ENCODE measurements at regions not wholly inside any gene's neighbourhood (a gene's known extent, or its start where the extent isn't known, plus 50 kb on each side); places are given as distances from the start of the nearest gene placed in this dataset.

GRCh38 chr5:125926172-125926571 is 497.0 kb upstream of the GRAMD2B start:
- Mint-ChIP-seq H3K36me3 (ENCODE audit: low read depth) (no peaks in the 10 kb centered on the region), H3K4me1 (ENCODE audit: low read depth) (no peaks in the 10 kb centered on the region), H3K27me3 (ENCODE audit: low read depth) (no peaks in the 10 kb centered on the region), H3K9me3 (ENCODE audit: insufficient read depth) (peaks cover 4% of the 10 kb centered on the region), H3K4me3 (no peak overlapping the region), H3K27ac (no peak overlapping the region)
- ATAC-seq (no peak), DNase-seq (no peak)
- POLR2A ChIA-PET: no interaction called here
- CTCF ChIA-PET: no interaction called here

- Mint-ChIP-seq H3K36me3 (ENCODE audit: low read depth) (no peaks in the 10 kb centered on the region), H3K4me3 (no peak overlapping the region), H3K9me3 (ENCODE audit: insufficient read depth) (peaks cover 4% of the 10 kb centered on the region), H3K27me3 (ENCODE audit: low read depth) (no peaks in the 10 kb centered on the region), H3K4me1 (ENCODE audit: low read depth) (no peaks in the 10 kb centered on the region), H3K27ac (no peak overlapping the region)
- DNase-seq (no peak), ATAC-seq (no peak)
- ChIA-PET POLR2A (no interaction called here), CTCF (no interaction called here)
Measured at GRCh38 chr5:125928663-125929062, 494.5 kb upstream of the GRAMD2B start.

GRCh38 chr5:125950012-125950615 is 473.1 kb upstream of the GRAMD2B start:
- no peaks in the 10 kb centered on the region for H3K27me3 Mint-ChIP-seq (ENCODE audit: low read depth)
- CTCF ChIA-PET: no interaction called here

GRCh38 chr5:125961150-125961549 is 462.1 kb upstream of the GRAMD2B start:
- Mint-ChIP-seq H3K27ac (no peak overlapping the region), H3K36me3 (ENCODE audit: low read depth) (no peaks in the 10 kb centered on the region), H3K27me3 (ENCODE audit: low read depth) (no peaks in the 10 kb centered on the region), H3K9me3 (ENCODE audit: insufficient read depth) (peaks cover 4% of the 10 kb centered on the region), H3K4me3 (no peak overlapping the region), H3K4me1 (ENCODE audit: low read depth) (no peaks in the 10 kb centered on the region)
- ATAC-seq: no peak
- CTCF ChIA-PET: no interaction called here
- POLR2A ChIA-PET: no interaction called here
- no peak for DNase-seq

More at GRCh38 chr5:125950012-125950615, 473.1 kb upstream of the GRAMD2B start:
- H3K36me3 Mint-ChIP-seq (ENCODE audit: low read depth): no peaks in the 10 kb centered on the region
- POLR2A ChIA-PET: no interaction called here
- no peaks in the 10 kb centered on the region for H3K4me1 Mint-ChIP-seq (ENCODE audit: low read depth)
- DNase-seq: no peak
- no peaks in the 10 kb centered on the region for H3K9me3 Mint-ChIP-seq (ENCODE audit: insufficient read depth)
- no peak overlapping the region for H3K4me3 Mint-ChIP-seq
- no peak for ATAC-seq
- H3K27ac Mint-ChIP-seq: no peak overlapping the region

- no peaks in the 10 kb centered on the region for H3K36me3 Mint-ChIP-seq (ENCODE audit: low read depth)
- CTCF ChIA-PET: no interaction called here
- no peak overlapping the region for H3K4me3 Mint-ChIP-seq
Measured at GRCh38 chr5:125965577-125965976, 457.6 kb upstream of the GRAMD2B start.

GRCh38 chr5:125967576-125967975 is 455.6 kb upstream of the GRAMD2B start:
- peaks cover 4% of the 10 kb centered on the region for H3K9me3 Mint-ChIP-seq (ENCODE audit: insufficient read depth)
- no peak for DNase-seq
- ChIA-PET CTCF (no interaction called here), POLR2A (no interaction called here)
- no peak overlapping the region for H3K4me3 Mint-ChIP-seq
- H3K27ac Mint-ChIP-seq: no peak overlapping the region
- ATAC-seq: no peak
- no peaks in the 10 kb centered on the region for H3K4me1 Mint-ChIP-seq (ENCODE audit: low read depth)
- H3K36me3 Mint-ChIP-seq (ENCODE audit: low read depth): no peaks in the 10 kb centered on the region
- H3K27me3 Mint-ChIP-seq (ENCODE audit: low read depth): no peaks in the 10 kb centered on the region

More at GRCh38 chr5:125965577-125965976, 457.6 kb upstream of the GRAMD2B start:
- POLR2A ChIA-PET: no interaction called here
- H3K27me3 Mint-ChIP-seq (ENCODE audit: low read depth): no peaks in the 10 kb centered on the region
- H3K4me1 Mint-ChIP-seq (ENCODE audit: low read depth): no peaks in the 10 kb centered on the region
- DNase-seq: no peak
- no peak overlapping the region for H3K27ac Mint-ChIP-seq
- ATAC-seq: no peak
- H3K9me3 Mint-ChIP-seq (ENCODE audit: insufficient read depth): peaks cover 4% of the 10 kb centered on the region

- H3K9me3 Mint-ChIP-seq (ENCODE audit: insufficient read depth): no peaks in the 10 kb centered on the region
- ATAC-seq (no peak), DNase-seq (no peak)
- no peaks in the 10 kb centered on the region for H3K4me1 Mint-ChIP-seq (ENCODE audit: low read depth)
- H3K27me3 Mint-ChIP-seq (ENCODE audit: low read depth): no peaks in the 10 kb centered on the region
- H3K4me3 Mint-ChIP-seq: no peak overlapping the region
- POLR2A ChIA-PET: no interaction called here
- no peak overlapping the region for H3K27ac Mint-ChIP-seq
- no peaks in the 10 kb centered on the region for H3K36me3 Mint-ChIP-seq (ENCODE audit: low read depth)
- CTCF ChIA-PET: no interaction called here
Measured at GRCh38 chr5:125969011-125969813, 454.0 kb upstream of the GRAMD2B start.

- DNase-seq (no peak), ATAC-seq (no peak)
- H3K4me1 Mint-ChIP-seq (ENCODE audit: low read depth): no peaks in the 10 kb centered on the region
- no peak overlapping the region for H3K27ac Mint-ChIP-seq
- H3K27me3 Mint-ChIP-seq (ENCODE audit: low read depth): no peaks in the 10 kb centered on the region
- no peaks in the 10 kb centered on the region for H3K9me3 Mint-ChIP-seq (ENCODE audit: insufficient read depth)
- no peaks in the 10 kb centered on the region for H3K36me3 Mint-ChIP-seq (ENCODE audit: low read depth)
- ChIA-PET POLR2A (no interaction called here), CTCF (no interaction called here)
- no peak overlapping the region for H3K4me3 Mint-ChIP-seq
Measured at GRCh38 chr5:125969814-125970171, 453.4 kb upstream of the GRAMD2B start.

- Mint-ChIP-seq H3K27me3 (ENCODE audit: low read depth) (no peaks in the 10 kb centered on the region), H3K9me3 (ENCODE audit: insufficient read depth) (no peaks in the 10 kb centered on the region), H3K4me3 (no peak overlapping the region), H3K27ac (no peak overlapping the region), H3K36me3 (ENCODE audit: low read depth) (no peaks in the 10 kb centered on the region), H3K4me1 (ENCODE audit: low read depth) (no peaks in the 10 kb centered on the region)
- CTCF ChIA-PET: no interaction called here
- POLR2A ChIA-PET: no interaction called here
- ATAC-seq (no peak), DNase-seq (no peak)
Measured at GRCh38 chr5:125970631-125971307, 452.4 kb upstream of the GRAMD2B start.

- no peaks in the 10 kb centered on the region for H3K9me3 Mint-ChIP-seq (ENCODE audit: insufficient read depth)
- no peaks in the 10 kb centered on the region for H3K36me3 Mint-ChIP-seq (ENCODE audit: low read depth)
- no peaks in the 10 kb centered on the region for H3K27me3 Mint-ChIP-seq (ENCODE audit: low read depth)
- no peak for DNase-seq
- no peak overlapping the region for H3K4me3 Mint-ChIP-seq
- H3K4me1 Mint-ChIP-seq (ENCODE audit: low read depth): no peaks in the 10 kb centered on the region
- CTCF ChIA-PET: no interaction called here
- ATAC-seq: no peak
- H3K27ac Mint-ChIP-seq: no peak overlapping the region
- POLR2A ChIA-PET: no interaction called here
Measured at GRCh38 chr5:125972706-125973105, 450.5 kb upstream of the GRAMD2B start.

- H3K36me3 Mint-ChIP-seq (ENCODE audit: low read depth): no peaks in the 10 kb centered on the region
- ChIA-PET CTCF (no interaction called here), POLR2A (no interaction called here)
- no peak overlapping the region for H3K4me3 Mint-ChIP-seq
- DNase-seq (no peak), ATAC-seq (no peak)
- no peaks in the 10 kb centered on the region for H3K4me1 Mint-ChIP-seq (ENCODE audit: low read depth)
- H3K27me3 Mint-ChIP-seq (ENCODE audit: low read depth): no peaks in the 10 kb centered on the region
- no peaks in the 10 kb centered on the region for H3K9me3 Mint-ChIP-seq (ENCODE audit: insufficient read depth)
- H3K27ac Mint-ChIP-seq: no peak overlapping the region
Measured at GRCh38 chr5:125974679-125975078, 448.5 kb upstream of the GRAMD2B start.

GRCh38 chr5:125976421-125977000 is 446.7 kb upstream of the GRAMD2B start:
- DNase-seq (no peak), ATAC-seq (no peak)
- H3K4me3 Mint-ChIP-seq: no peak overlapping the region
- CTCF ChIA-PET: no interaction called here
- POLR2A ChIA-PET: no interaction called here
- H3K9me3 Mint-ChIP-seq (ENCODE audit: insufficient read depth): no peaks in the 10 kb centered on the region
- no peaks in the 10 kb centered on the region for H3K27me3 Mint-ChIP-seq (ENCODE audit: low read depth)
- no peak overlapping the region for H3K27ac Mint-ChIP-seq
- H3K36me3 Mint-ChIP-seq (ENCODE audit: low read depth): no peaks in the 10 kb centered on the region
- H3K4me1 Mint-ChIP-seq (ENCODE audit: low read depth): no peaks in the 10 kb centered on the region
